Naive thymus-derived CD8-positive, alpha-beta T cell (primary cell): ENCODE measurements at regions not wholly inside any gene's neighbourhood (a gene's known extent, or its start where the extent isn't known, plus 50 kb on each side); places are given as distances from the start of the nearest gene placed in this dataset.
A peak's percentile ranks its signal among the peaks of the same experiment; 100 is the strongest.
"Not testable (repeated sequence)": the region's sequence is repeated elsewhere in the genome, so short reads cannot be mapped to it uniquely, and the experiment has no call there.

Experiments
- ATAC-seq, 2 donors: fragments of 150-1000 bp; cut with Tn5 transposase in 1 of 2; sonication (Bioruptor Pico), chemical (Tn5 transposase) in 1 of 2; 1 replicate in 1 of 2; 2 replicates in 1 of 2; pipeline ENCODE4 v1.10.0; 2021; ENCODE audit warnings: mild to moderate bottlenecking in 2 of 2, moderate library complexity in 2 of 2
- POLR2A ChIA-PET: fragments of 350-600 bp; sonication (Branson Sonifier 250); formaldehyde crosslinking; loops from one replicate; lab custom pipeline; 2021; ENCODE audit warnings: antibody characterized with exemption; lab: Charles Lee
- DNase-seq, 10 donors: peaks; one replicate each; pipeline versions ENCODE4 v3.0.0 to v3.0.0-alpha.2; 2020 to 2022
- H3K27ac Mint-ChIP-seq, 10 donors: one replicate each; pipeline ENCODE4 v1.8.0; 2020 to 2022; ENCODE audit warnings: mild to moderate bottlenecking in 10 of 10, mixed read lengths in 10 of 10, moderate library complexity in 4 of 10, inconsistent platforms in 1 of 10
- H3K27me3 Mint-ChIP-seq, 5 donors: one replicate each; pipeline ENCODE4 v1.8.0; 2021 to 2022; ENCODE audit warnings: mixed read lengths in 5 of 5
- H3K36me3 Mint-ChIP-seq, 3 donors: one replicate each; pipeline ENCODE4 v1.8.0; 2020 to 2022; ENCODE audit warnings: mixed read lengths in 3 of 3, mild to moderate bottlenecking in 2 of 3, inconsistent platforms in 1 of 3
- H3K4me1 Mint-ChIP-seq, 4 donors: one replicate each; pipeline ENCODE4 v1.8.0; 2021 to 2022; ENCODE audit warnings: mixed read lengths in 4 of 4
- H3K4me3 Mint-ChIP-seq, 10 donors: one replicate each; pipeline ENCODE4 v1.8.0; 2020 to 2022; ENCODE audit warnings: mild to moderate bottlenecking in 10 of 10, mixed read lengths in 10 of 10, moderate library complexity in 6 of 10, inconsistent platforms in 1 of 10
- H3K9me3 Mint-ChIP-seq, 9 donors: one replicate each; pipeline ENCODE4 v1.8.0; 2020 to 2022; ENCODE audit warnings: mixed read lengths in 9 of 9, mild to moderate bottlenecking in 3 of 9, inconsistent platforms in 1 of 9, moderate library complexity in 1 of 9

DNA sequence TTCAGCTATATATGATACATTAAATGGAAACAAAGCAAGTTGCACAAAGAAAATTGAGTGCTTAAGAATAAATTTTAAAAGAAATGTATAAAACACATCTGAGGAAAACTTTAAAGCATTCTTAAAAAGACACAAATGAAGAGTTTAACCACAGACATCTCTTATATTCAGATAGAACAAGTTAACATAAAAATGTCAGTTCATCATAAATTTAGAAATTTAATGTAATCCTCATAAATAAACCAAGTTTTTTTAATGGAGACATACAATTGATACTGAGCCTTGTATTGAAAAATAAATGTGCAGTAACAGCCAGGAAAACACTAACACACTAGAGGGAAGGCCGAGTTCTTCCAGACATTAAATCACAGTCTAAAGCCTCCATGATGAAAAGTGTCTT lies 243.9 kb upstream of the MKLN1 start:
- Mint-ChIP-seq H3K4me1 (peaks cover 28 to 64% (median 58%) of the 10 kb centered on the region in 4 donors), H3K4me3 (peak overlapping the region in 3 of 10 donors; percentile 12 to 48 (median 26)), H3K27me3 (no peaks in the 10 kb centered on the region), H3K27ac (peak overlapping the region in 4 of 10 donors; percentile 1 to 74 (median 22)), H3K36me3 (peaks cover 0 to 37% (median 15%) of the 10 kb centered on the region in 3 donors), H3K9me3 (peaks cover 0 to 4% (median 0%) of the 10 kb centered on the region in 9 donors)
- POLR2A ChIA-PET: no interaction called here
- no peak for ATAC-seq
- no peak for DNase-seq

DNA sequence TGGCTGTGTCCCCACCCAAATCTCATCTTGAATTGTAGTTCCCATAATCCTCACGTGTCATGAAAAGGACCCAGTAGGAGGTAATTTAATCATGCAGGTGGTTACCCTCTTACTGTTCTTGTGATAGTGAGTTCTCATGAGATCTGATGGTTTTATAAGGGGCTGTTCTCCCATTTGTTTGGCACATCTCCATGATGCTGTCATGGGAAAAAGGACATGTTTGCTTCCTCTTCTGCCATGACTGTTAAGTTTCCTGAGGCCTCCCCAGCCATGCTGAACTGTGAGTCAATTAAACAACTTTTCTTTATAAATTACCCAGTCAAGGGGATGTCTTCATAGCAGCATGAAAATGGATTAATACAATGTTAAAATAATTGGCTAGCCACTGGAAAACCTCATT lies 243.3 kb upstream of the MKLN1 start:
- peaks cover 30 to 68% (median 62%) of the 10 kb centered on the region in 4 donors for H3K4me1 Mint-ChIP-seq
- peaks cover 0 to 41% (median 17%) of the 10 kb centered on the region in 3 donors for H3K36me3 Mint-ChIP-seq
- POLR2A ChIA-PET, H3K27me3 Mint-ChIP-seq, ATAC-seq, DNase-seq, H3K9me3 Mint-ChIP-seq: not testable (repeated sequence)
- peak overlapping the region in 5 of 10 donors; percentile 3 to 69 (median 40) for H3K27ac Mint-ChIP-seq
- H3K4me3 Mint-ChIP-seq: peak overlapping the region in 3 of 10 donors; percentile 26 to 48 (median 28)

DNA sequence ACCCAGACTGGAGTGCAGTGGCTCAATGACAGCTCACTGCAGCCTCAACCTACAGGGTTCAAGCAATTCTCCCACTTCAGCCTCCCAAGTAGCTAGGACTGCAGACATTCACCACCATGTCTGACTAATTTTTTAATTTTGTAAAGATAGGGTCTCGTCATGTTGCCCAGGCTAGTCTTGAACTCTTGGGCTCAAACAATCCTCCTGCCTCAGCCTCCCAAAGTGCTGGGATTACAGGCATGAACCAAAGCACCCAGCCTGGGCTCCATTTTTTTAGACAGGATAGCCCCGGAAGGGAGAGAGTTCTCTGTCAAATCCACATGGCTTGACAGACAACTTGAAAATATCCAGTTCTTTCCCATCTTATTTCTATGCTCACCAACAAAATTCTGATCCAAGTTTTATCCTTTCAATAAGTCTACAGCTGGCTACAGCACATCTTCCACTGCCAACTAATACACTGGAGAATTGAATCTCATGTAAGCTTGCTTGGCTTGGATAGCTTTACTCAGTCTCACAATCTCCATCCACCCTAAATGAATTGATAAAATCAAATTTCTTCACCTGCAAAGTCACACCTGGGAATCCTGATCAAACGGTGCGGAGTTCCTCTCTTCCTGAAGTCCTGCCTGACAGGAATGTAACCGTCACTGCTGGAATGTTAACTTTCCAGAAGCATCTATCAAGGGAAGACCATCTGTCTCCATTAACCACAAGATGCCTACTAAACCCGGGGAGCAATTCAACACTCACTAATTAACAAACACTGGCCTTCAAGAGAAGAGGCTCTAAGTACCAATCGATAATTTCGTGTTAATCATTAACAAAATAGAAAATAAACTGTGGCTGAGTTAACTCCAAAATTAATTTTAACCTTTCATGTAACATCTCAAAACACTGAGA lies 239.7 kb upstream of the MKLN1 start:
- H3K27me3 Mint-ChIP-seq: no peaks in the 10 kb centered on the region
- H3K36me3 Mint-ChIP-seq: peaks cover 0 to 47% (median 32%) of the 10 kb centered on the region in 3 donors
- ATAC-seq (no peak), DNase-seq (no peak)
- H3K27ac Mint-ChIP-seq: peak overlapping the region in 6 of 10 donors; percentile 0 to 58 (median 34)
- POLR2A ChIA-PET: interaction anchor here (0.6 to 1.1 kb wide), 2 partner anchors 19 to 66 kb away, joined by 3 to 5 read pairs; no protein-coding TSS in a partner anchor
- H3K4me3 Mint-ChIP-seq: peak overlapping the region in 7 of 10 donors; percentile 9 to 51 (median 18)
- H3K9me3 Mint-ChIP-seq: peaks cover 0 to 4% (median 0%) of the 10 kb centered on the region in 9 donors
- peaks cover 36 to 90% (median 81%) of the 10 kb centered on the region in 4 donors for H3K4me1 Mint-ChIP-seq

DNA sequence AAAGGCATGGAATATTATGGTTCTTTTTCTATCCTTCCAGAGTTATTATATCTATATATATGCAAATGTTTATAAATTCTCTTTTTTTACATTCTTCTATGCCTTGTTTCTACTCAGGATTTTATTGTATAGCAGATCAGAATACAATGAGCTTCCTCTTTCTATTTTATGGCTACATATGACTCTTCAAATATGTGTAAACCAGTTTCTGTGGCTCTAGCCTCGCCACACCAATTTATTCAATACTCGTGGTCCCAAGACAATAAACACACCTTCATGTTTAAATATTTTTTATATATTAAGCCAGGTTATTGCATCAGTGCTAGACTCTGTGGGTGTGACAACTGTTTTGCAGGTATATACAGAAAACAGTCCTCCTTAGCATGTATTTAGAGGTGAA lies 237.5 kb upstream of the MKLN1 start:
- Mint-ChIP-seq H3K27ac (peak overlapping the region in 1 of 10 donors; percentile 8), H3K36me3 (peaks cover 0 to 54% (median 34%) of the 10 kb centered on the region in 3 donors), H3K9me3 (peaks cover 0 to 2% (median 0%) of the 10 kb centered on the region in 9 donors), H3K4me1 (peaks cover 33 to 86% (median 79%) of the 10 kb centered on the region in 4 donors), H3K27me3 (no peaks in the 10 kb centered on the region), H3K4me3 (peak overlapping the region in 2 of 10 donors; percentile 19 to 22)
- ATAC-seq (no peak), DNase-seq (no peak)
- POLR2A ChIA-PET: no interaction called here

DNA sequence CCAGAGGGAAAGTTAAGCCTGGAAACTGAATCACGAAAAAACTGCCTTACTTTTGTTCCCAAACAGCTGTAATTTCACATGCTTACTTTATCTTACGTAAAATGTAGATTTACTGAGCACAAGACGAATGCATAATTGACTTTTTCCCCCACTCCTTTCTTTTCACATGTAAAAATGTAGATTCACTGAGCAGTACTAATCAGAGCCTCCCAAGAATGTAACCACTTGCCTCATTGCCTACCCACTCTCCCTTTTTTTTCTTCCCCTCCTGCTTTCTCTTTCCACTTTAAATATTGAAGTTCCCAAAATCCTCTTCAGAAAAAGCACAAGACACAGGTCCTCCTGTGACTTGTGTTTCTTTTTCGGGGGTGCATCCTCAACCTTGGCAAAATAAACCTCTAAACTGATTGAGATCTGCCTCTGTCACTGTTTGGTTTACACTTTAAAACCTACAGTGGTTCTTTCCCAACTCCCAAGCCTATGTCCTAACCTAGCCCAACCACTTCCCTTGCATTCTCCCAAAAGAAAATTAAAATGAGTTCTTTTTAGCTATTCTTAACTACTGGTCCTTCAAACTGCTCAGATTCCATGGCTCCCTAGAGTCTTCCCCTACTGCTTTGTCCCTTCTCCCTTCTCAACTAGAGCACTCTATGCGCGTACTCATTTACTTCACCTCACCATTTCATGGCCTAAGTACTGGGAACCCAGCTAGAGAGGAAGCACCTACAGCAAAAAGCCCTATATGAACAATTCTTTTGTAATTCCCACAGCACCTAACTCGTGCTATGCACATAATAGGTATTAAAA lies 236.6 kb upstream of the MKLN1 start:
- Mint-ChIP-seq H3K27ac (peak overlapping the region in 8 of 10 donors; percentile 2 to 79 (median 52)), H3K27me3 (no peaks in the 10 kb centered on the region), H3K4me1 (peaks cover 30 to 88% (median 79%) of the 10 kb centered on the region in 4 donors), H3K9me3 (no peaks in the 10 kb centered on the region), H3K36me3 (peaks cover 0 to 52% (median 31%) of the 10 kb centered on the region in 3 donors), H3K4me3 (peak overlapping the region in 9 of 10 donors; percentile 5 to 50 (median 37))
- peak in 1 of 2 donors; percentile 7 for ATAC-seq
- POLR2A ChIA-PET: no interaction called here
- DNase-seq: peak in 1 of 10 donors; percentile 1

DNA sequence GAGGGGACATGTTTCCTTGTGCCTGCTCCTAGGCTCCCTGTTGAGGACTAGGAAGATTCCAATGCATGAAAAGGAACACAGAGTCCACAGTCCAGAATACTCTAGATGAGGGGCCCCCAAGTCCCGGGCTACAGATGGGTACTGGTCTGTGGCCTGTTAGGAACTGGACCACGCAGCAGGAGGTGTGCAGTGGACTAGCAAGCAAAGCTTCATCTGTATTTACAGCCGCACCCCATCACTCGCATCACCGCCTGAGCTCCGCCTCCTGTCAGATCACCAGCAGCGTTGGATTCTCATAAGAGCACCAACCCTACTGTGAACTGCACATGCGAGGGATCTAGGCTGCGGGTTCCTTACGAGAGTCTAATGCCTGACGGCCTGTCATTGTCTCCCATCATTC lies 233.0 kb upstream of the MKLN1 start:
- peak in 1 of 10 donors; percentile 34 for DNase-seq
- Mint-ChIP-seq H3K36me3 (peaks cover 0 to 60% (median 23%) of the 10 kb centered on the region in 3 donors), H3K9me3 (no peaks in the 10 kb centered on the region), H3K27me3 (no peaks in the 10 kb centered on the region), H3K27ac (peak overlapping the region in 5 of 10 donors; percentile 33 to 79 (median 64)), H3K4me1 (peaks cover 42 to 95% (median 89%) of the 10 kb centered on the region in 4 donors), H3K4me3 (peak overlapping the region in 7 of 10 donors; percentile 3 to 37 (median 13))
- ATAC-seq: peak; percentile 5 to 9
- POLR2A ChIA-PET: no interaction called here

DNA sequence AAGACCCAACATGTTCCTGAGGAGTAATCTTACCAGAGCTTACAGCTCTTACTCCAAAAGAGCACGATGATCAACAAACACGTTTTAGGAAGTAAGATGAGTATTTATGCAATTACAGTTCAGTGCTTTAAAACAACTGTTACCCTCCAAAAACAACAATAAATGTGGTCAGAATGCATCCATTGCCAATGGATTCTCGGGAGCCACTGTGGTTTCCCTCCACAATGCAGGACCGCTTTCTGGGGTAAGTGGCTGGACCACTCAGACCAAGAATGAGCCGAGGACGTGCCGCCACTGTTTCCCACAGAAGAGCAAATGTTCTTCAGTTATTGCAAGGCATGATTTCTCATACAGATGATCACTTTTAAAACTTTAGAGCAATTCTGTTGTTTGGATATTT lies 232.3 kb upstream of the MKLN1 start:
- H3K36me3 Mint-ChIP-seq: peaks cover 0 to 58% (median 20%) of the 10 kb centered on the region in 3 donors
- POLR2A ChIA-PET: no interaction called here
- ATAC-seq (no peak), DNase-seq (no peak)
- peak overlapping the region in 6 of 10 donors; percentile 13 to 64 (median 49) for H3K27ac Mint-ChIP-seq
- no peaks in the 10 kb centered on the region for H3K9me3 Mint-ChIP-seq
- H3K27me3 Mint-ChIP-seq: no peaks in the 10 kb centered on the region
- peaks cover 43 to 96% (median 91%) of the 10 kb centered on the region in 4 donors for H3K4me1 Mint-ChIP-seq
- H3K4me3 Mint-ChIP-seq: peak overlapping the region in 7 of 10 donors; percentile 28 to 69 (median 44)

DNA sequence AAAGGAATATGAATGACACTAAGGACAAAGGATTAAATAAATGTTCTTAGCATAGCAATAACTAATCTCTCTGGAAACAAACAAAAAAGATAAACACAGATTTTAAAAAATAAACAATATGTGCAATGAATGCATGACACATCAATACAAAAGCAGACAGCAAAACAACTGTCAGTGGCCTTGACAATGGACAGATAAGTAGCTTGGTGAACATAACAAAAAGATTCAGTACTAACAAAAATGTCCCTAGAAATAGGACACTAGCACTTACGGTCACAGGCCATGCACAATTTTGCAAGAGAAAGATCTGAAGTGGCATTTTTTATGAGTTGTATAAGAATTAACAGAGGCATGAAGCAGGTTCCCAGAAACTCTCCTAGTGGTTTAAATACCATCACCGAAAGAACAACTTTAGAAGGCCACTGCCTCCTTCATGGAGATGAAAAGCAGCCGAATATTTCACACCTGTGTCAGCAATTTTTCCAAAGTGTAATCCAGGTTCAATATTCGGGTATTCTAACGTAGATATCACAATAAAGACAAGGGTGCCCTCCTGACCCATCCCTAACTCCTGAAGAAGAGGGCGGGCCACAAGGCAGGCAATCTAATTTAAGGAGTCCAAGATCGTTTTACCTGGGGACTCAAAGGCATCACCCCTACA lies 231.3 kb upstream of the MKLN1 start:
- POLR2A ChIA-PET: interaction anchor here (1.3 to 1.4 kb wide), 2 partner anchors 10 to 183 kb away, joined by 4 to 5 read pairs; no protein-coding TSS in a partner anchor
- Mint-ChIP-seq H3K36me3 (peaks cover 0 to 55% (median 10%) of the 10 kb centered on the region in 3 donors), H3K4me1 (peaks cover 41 to 96% (median 90%) of the 10 kb centered on the region in 4 donors), H3K27ac (peak overlapping the region in 6 of 10 donors; percentile 1 to 83 (median 16)), H3K27me3 (no peaks in the 10 kb centered on the region), H3K9me3 (no peaks in the 10 kb centered on the region), H3K4me3 (peak overlapping the region in 9 of 10 donors; percentile 3 to 54 (median 24))
- ATAC-seq (no peak), DNase-seq (peak in 1 of 10 donors; percentile 4)

DNA sequence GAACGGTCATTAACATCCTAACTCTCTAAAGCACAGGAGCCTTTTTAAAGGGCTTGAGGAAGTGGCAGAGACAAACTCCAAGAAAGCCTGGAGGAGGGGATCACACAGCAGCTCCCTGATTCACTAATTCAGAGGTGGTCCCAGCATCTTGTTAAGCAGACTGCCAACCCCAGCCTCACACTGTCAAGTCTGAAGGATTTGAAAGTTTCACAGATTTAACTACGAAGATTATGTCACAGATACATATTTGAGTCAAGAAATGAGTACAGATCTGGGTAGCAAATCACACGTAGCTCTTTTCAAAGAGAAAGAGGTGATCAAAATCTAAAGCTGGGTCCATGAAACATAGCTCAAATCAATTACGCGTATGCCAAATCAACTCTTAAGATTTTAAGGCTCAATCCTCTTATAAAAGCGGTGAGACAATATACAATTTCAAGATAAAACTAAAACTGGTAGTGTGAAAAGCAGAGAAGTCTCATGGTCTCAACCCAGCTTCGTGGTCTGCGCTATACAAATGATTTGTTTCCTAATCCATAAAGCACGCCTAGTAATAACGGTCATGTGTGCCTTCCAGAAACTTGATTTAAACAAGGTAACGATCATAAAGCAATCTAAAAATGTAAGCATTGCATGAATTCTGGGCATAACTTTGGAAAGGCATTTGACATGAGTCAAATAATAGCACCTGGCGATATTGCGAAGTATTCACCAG lies 229.9 kb upstream of the MKLN1 start:
- peaks cover 0 to 63% (median 8%) of the 10 kb centered on the region in 3 donors for H3K36me3 Mint-ChIP-seq
- H3K27me3 Mint-ChIP-seq: no peaks in the 10 kb centered on the region
- H3K27ac Mint-ChIP-seq: peak overlapping the region in 9 of 10 donors; percentile 7 to 100 (median 74)
- H3K9me3 Mint-ChIP-seq: no peaks in the 10 kb centered on the region
- peaks cover 45 to 96% (median 90%) of the 10 kb centered on the region in 4 donors for H3K4me1 Mint-ChIP-seq
- DNase-seq: peak in 1 of 10 donors; percentile 13
- peak overlapping the region in 9 of 10 donors; percentile 17 to 71 (median 44) for H3K4me3 Mint-ChIP-seq
- POLR2A ChIA-PET: interaction anchor here (0.7 to 1.3 kb wide), 2 partner anchors 9 to 230 kb away, joined by 3 to 4 read pairs; partner anchors contain the start of gene MKLN1
- ATAC-seq: no peak

DNA sequence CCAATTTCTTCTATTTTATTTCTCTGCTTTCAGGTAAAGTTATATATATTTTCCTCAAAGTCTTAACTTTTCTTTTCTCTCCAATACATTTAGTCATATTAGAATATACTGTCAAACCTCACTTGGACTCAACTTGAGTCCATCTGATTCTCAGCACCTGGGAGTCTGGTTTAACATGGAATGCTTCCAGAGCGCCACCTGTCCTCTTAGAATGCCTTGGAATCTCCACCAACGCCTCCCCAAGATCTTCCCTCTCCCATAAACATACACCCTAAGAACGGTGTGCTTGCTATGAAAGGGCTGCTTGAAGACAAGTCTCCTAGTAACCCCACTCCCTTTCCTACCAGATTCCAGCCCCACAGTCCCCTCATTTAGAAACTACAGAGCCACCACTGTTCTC lies 229.1 kb upstream of the MKLN1 start:
- no peaks in the 10 kb centered on the region for H3K27me3 Mint-ChIP-seq
- no peaks in the 10 kb centered on the region for H3K9me3 Mint-ChIP-seq
- DNase-seq (peak in 1 of 10 donors; percentile 14), ATAC-seq (no peak)
- H3K27ac Mint-ChIP-seq: peak overlapping the region; percentile 2 to 100 (median 76)
- H3K4me1 Mint-ChIP-seq: peaks cover 49 to 98% (median 94%) of the 10 kb centered on the region in 4 donors
- peaks cover 0 to 63% (median 6%) of the 10 kb centered on the region in 3 donors for H3K36me3 Mint-ChIP-seq
- POLR2A ChIA-PET: no interaction called here
- H3K4me3 Mint-ChIP-seq: peak overlapping the region in 9 of 10 donors; percentile 16 to 92 (median 41)
